A673 (cell line): ENCODE measurements at regions not wholly inside any gene's neighbourhood (a gene's known extent, or its start where the extent isn't known, plus 50 kb on each side); places are given as distances from the start of the nearest gene placed in this dataset.
"Not testable (repeated sequence)": the region's sequence is repeated elsewhere in the genome, so short reads cannot be mapped to it uniquely, and the experiment has no call there.

Experiments used
- BruUV-seq: library from RNA; stranded (reverse); fragments of 400-500 nt; replicated peaks from 2 replicates; lab custom pipeline; 2021; lab: Mats Ljungman, UMichigan
- CTCF ChIA-PET: fragments of 300-600 bp; sonication (Branson Sonifier 250); formaldehyde crosslinking; loops from one replicate; lab custom pipeline; 2022; ENCODE audit warnings: antibody characterized with exemption; lab: Charles Lee
- POLR2A ChIA-PET: fragments of 300-600 bp; sonication (Branson Sonifier 250); formaldehyde crosslinking; loops from one replicate; lab custom pipeline; 2022; ENCODE audit warnings: antibody characterized with exemption; ENCODE audit not compliant: low non-redundant PET; lab: Charles Lee
- DNase-seq: peaks from one replicate; pipeline ENCODE4 v3.0.0-alpha.2; 2015; ENCODE audit warnings: low spot score
- H3K27ac ChIP-seq: fragments of 200-600 bp; sonication (generic); 2 replicates; pipeline ENCODE4 v1.5.1; 2016; ENCODE audit warnings: mixed run types, low read depth, mild to moderate bottlenecking, mixed read lengths, antibody characterized with exemption, low read length; ENCODE audit not compliant: poor library complexity, severe bottlenecking
- H3K27me3 ChIP-seq: fragments of 200-600 bp; sonication (generic); replicated peaks from 2 replicates; pipeline ENCODE4 v1.6.1; 2017; ENCODE audit warnings: mixed run types, low read depth, mild to moderate bottlenecking, mixed read lengths, antibody characterized with exemption, low read length; ENCODE audit not compliant: insufficient read depth, poor library complexity
- H3K36me3 ChIP-seq: fragments of 200-600 bp; sonication (generic); 2 replicates; pipeline ENCODE4 v1.6.1; 2016; ENCODE audit warnings: mixed run types, mild to moderate bottlenecking, mixed read lengths, antibody characterized with exemption, low read length; ENCODE audit not compliant: insufficient read depth, poor library complexity, severe bottlenecking
- H3K4me1 ChIP-seq: fragments of 200-600 bp; sonication (generic); 2 replicates; pipeline ENCODE4 v1.6.1; 2017; ENCODE audit warnings: mixed run types, mild to moderate bottlenecking, mixed read lengths, antibody characterized with exemption, low read length; ENCODE audit not compliant: insufficient read depth, poor library complexity, severe bottlenecking
- H3K4me3 ChIP-seq: fragments of 200-600 bp; sonication (generic); 2 replicates; pipeline ENCODE4 v1.5.1; 2016; ENCODE audit warnings: low read depth, mixed run types, mild to moderate bottlenecking, mixed read lengths, low read length; ENCODE audit not compliant: poor library complexity, severe bottlenecking
- H3K9me3 ChIP-seq: fragments of 200-600 bp; sonication (generic); 2 replicates; pipeline ENCODE4 v1.6.1; 2016; ENCODE audit warnings: mixed run types, low read depth, mild to moderate bottlenecking, mixed read lengths, antibody characterized with exemption, low read length; ENCODE audit not compliant: poor library complexity, severe bottlenecking
- EZH2 ChIP-seq: fragments of 200-600 bp; sonication (generic); IDR thresholded peaks from 2 replicates; pipeline ENCODE4 v1.6.1; 2017; ENCODE audit warnings: borderline replicate concordance, low read depth, mild to moderate bottlenecking, mixed read lengths, antibody characterized with exemption, low read length; ENCODE audit not compliant: poor library complexity, severe bottlenecking
- intact Hi-C: fragments of 100-400 bp; cut with micrococcal nuclease; formaldehyde crosslinking; loops from one replicate; pipeline ENCODE4 v1.10.0; 2022; ENCODE audit not compliant: unreplicated experiment
- TF ChIP-seq, protein P1 (sequence below): fragments of 300-800, 200-600 bp; sonication (generic); conservative IDR thresholded peaks from 2 replicates; pipeline ENCODE4 v1.5.1; 2017; ENCODE audit warnings: low read depth, mild to moderate bottlenecking, antibody characterized with exemption, low read length, moderate library complexity, mixed read lengths

DNA sequence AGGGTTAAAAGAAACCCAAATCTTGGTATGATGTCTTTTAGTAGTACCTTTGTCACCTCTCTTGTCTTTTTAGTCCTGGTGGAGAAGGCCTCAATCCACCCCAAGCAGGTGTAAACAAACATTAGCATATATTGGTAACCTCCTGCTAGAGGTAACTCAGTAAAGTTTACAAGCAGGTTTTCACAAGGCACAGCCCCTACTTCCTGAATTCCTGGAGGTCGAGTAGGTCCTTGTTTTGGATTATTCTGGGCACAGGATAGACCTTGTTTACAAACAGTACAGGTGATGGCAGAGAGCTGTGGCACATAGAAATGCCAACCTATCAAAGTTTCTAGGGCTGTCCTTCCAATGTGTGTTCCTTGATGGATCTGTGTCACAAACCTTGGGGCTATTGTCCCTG is 99.1 kb downstream of the ALG10 start:
- Histone ChIP-seq H3K4me3 (no peak overlapping the region), H3K36me3 (no peaks in the 10 kb centered on the region), H3K9me3 (no peaks in the 10 kb centered on the region), H3K27me3 (no peaks in the 10 kb centered on the region), H3K27ac (no peak overlapping the region), H3K4me1 (no peaks in the 10 kb centered on the region)
- ChIA-PET CTCF (no interaction called here), POLR2A (no interaction called here)
- no peak for DNase-seq
- TF ChIP-seq, protein P1, sequence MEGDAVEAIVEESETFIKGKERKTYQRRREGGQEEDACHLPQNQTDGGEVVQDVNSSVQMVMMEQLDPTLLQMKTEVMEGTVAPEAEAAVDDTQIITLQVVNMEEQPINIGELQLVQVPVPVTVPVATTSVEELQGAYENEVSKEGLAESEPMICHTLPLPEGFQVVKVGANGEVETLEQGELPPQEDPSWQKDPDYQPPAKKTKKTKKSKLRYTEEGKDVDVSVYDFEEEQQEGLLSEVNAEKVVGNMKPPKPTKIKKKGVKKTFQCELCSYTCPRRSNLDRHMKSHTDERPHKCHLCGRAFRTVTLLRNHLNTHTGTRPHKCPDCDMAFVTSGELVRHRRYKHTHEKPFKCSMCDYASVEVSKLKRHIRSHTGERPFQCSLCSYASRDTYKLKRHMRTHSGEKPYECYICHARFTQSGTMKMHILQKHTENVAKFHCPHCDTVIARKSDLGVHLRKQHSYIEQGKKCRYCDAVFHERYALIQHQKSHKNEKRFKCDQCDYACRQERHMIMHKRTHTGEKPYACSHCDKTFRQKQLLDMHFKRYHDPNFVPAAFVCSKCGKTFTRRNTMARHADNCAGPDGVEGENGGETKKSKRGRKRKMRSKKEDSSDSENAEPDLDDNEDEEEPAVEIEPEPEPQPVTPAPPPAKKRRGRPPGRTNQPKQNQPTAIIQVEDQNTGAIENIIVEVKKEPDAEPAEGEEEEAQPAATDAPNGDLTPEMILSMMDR, result no peak
- TF ChIP-seq EZH2, result no peak
- no TSS peak for BruUV-seq
- intact Hi-C loops, result no loop called here

DNA sequence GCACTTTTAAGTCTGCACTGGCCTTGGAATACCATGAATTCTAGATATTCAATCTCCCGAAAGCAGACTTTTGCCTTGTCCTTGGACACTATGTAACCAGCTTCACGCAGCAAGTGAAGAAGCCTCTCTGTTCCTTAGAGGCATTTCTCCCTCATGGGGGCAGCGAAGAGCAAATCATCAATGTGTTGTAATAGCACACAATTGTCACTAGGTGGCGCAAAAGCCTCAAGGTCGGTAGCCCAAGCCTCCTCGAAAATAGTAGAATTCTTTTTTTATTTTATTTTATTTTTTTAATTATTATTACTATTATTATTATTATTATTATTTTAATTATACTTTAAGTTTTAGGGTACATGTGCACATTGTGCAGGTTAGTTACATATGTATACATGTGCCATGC is 100.8 kb downstream of the ALG10 start:
- H3K27me3 ChIP-seq, BruUV-seq, H3K4me3 ChIP-seq, H3K9me3 ChIP-seq, H3K27ac ChIP-seq, POLR2A ChIA-PET, H3K4me1 ChIP-seq, H3K36me3 ChIP-seq: not testable (repeated sequence)
- peak; percentile 65 for DNase-seq
- CTCF ChIA-PET, result interaction anchor here (0.5 to 0.6 kb wide), 3 partner anchors 24 to 1798 kb away, joined by 3 to 8 read pairs (median 3); no protein-coding TSS in a partner anchor
- intact Hi-C loops, result loop anchor here (1.0 to 2.0 kb wide), 2 partner anchors 95 to 502 kb away; no protein-coding TSS in a partner anchor
- TF ChIP-seq, protein P1, result peak; percentile 83

DNA sequence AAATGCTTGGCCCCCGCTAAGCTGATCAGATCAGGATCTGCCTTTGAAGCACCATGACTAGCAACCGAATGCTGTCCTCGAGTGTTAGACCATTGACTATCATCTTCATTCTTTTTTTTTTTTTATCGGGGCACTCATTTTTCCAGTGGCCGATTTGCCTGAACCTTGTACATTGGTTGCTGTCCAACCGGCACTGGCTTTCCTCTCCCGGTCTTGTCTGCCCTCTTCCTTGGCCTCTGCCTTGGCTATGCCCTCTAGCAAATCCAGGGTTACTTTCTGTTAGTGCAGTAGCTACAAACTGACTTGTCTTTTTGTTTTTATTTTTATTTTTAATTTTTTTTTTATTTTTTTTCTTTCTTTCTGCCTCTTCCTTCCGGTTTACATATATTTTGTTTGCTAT is 102.3 kb downstream of the ALG10 start:
- Histone ChIP-seq H3K4me1 (no peaks in the 10 kb centered on the region), H3K4me3 (no peak overlapping the region), H3K36me3 (no peaks in the 10 kb centered on the region), H3K27ac (no peak overlapping the region), H3K27me3 (no peaks in the 10 kb centered on the region), H3K9me3 (no peaks in the 10 kb centered on the region)
- no peak for TF ChIP-seq EZH2
- TF ChIP-seq, protein P1, result no peak
- BruUV-seq, result no TSS peak
- DNase-seq, result no peak
- ChIA-PET CTCF (interaction anchor here (0.6 kb wide), 1 partner anchor 502 kb away, joined by 3 read pairs; no protein-coding TSS in a partner anchor), POLR2A (no interaction called here)
- intact Hi-C loops, result no loop called here
